T-helper 2 cell (primary cell): ENCODE measurements at regions not wholly inside any gene's neighbourhood (a gene's known extent, or its start where the extent isn't known, plus 50 kb on each side); places are given as distances from the start of the nearest gene placed in this dataset.
"Not testable (repeated sequence)": the region's sequence is repeated elsewhere in the genome, so short reads cannot be mapped to it uniquely, and the experiment has no call there.

Experiments used
- DNase-seq, 5 experiments: peaks; one replicate each; pipeline versions ENCODE4 v3.0.0 to v3.0.0-alpha.2; 2012 to 2022

GRCh38 chr6:25188232-25188631, 90.9 kb upstream of the CARMIL1 start:
- no peak for DNase-seq

GRCh38 chr6:25192590-25193459, 86.3 kb upstream of the CARMIL1 start:
- no peak for DNase-seq

GRCh38 chr6:25193460-25194171, 85.6 kb upstream of the CARMIL1 start:
- DNase-seq: no peak

GRCh38 chr6:25194172-25194678, 84.9 kb upstream of the CARMIL1 start:
- DNase-seq: no peak

GRCh38 chr6:25196464-25196863, 82.7 kb upstream of the CARMIL1 start:
- DNase-seq: no peak

- DNase-seq: no peak
Measured at GRCh38 chr6:25197111-25197510, 82.1 kb upstream of the CARMIL1 start.

GRCh38 chr6:25199544-25199943, 79.6 kb upstream of the CARMIL1 start:
- no peak for DNase-seq

- DNase-seq: no peak
Measured at GRCh38 chr6:25202504-25202903, 76.7 kb upstream of the CARMIL1 start.

- DNase-seq: no peak
Measured at GRCh38 chr6:25205629-25206028, 73.5 kb upstream of the CARMIL1 start.

- not testable (repeated sequence) for DNase-seq
Measured at GRCh38 chr6:25207453-25208155, 71.6 kb upstream of the CARMIL1 start.

- no peak for DNase-seq
Measured at GRCh38 chr6:25215881-25216280, 63.3 kb upstream of the CARMIL1 start.

- no peak for DNase-seq
Measured at GRCh38 chr6:25217302-25217701, 61.9 kb upstream of the CARMIL1 start.

GRCh38 chr6:25217829-25218228, 61.3 kb upstream of the CARMIL1 start:
- no peak for DNase-seq

- DNase-seq: no peak
Measured at GRCh38 chr6:25218346-25218745, 60.8 kb upstream of the CARMIL1 start.

- DNase-seq: no peak
Measured at GRCh38 chr6:25219216-25219916, 59.8 kb upstream of the CARMIL1 start.

- DNase-seq: no peak
Measured at GRCh38 chr6:25219917-25220278, 59.3 kb upstream of the CARMIL1 start.

- DNase-seq: no peak
Measured at GRCh38 chr6:25220857-25221256, 58.3 kb upstream of the CARMIL1 start.

- no peak for DNase-seq
Measured at GRCh38 chr6:25222006-25222678, 57.0 kb upstream of the CARMIL1 start.

- peak; percentile 9 to 70 (median 41) for DNase-seq
Measured at GRCh38 chr6:25223490-25223991, 55.6 kb upstream of the CARMIL1 start.

GRCh38 chr6:25224242-25224641, 54.9 kb upstream of the CARMIL1 start:
- DNase-seq: peak in 1 of 5 experiments; percentile 9

GRCh38 chr6:25227854-25228253, 51.3 kb upstream of the CARMIL1 start:
- no peak for DNase-seq
